ENCODE measurements at regions not wholly inside any gene's neighbourhood (a gene's known extent, or its start where the extent isn't known, plus 50 kb on each side); places are given as distances from the start of the nearest gene placed in this dataset.

DNA sequence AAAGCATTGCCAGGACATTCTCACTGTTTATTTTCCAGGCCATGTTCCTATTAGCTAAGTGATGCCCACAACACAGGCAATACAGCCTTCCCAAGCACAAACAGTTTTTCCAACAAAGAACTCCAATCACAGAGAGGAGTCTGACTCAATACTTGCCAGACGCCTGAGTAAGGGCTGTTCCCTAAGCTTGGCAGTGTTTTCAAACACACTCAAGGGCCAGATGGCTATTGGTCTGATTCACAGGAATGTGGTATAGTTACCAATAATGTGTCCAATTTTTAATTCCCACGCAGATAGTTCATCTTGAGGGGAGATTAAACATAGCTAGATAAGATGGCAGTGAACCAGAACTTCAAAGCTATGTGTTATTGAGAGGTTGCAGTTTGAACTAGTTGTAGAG, 381.0 kb downstream of the SNAPC1 start:
- no peak for DNase-seq (ENCODE audit: low spot score)

DNA sequence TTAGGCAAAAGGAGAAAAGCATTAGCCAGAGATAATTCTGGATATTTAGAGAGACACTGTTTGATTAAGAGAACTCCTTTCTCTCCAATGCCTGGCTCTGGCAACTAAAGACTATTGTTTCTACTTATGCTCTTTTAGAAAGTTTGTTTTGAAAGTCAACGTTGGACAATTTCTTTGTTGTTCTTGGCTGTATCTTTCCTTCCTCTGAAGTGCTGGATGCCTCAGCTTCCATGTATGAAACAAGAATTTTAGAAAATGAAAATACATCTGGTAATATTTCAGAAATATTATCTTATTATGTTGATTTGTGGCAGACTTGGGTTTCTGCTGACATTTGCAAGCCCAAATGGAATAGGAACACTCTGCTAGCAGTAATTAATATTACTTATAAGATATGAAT, 382.6 kb downstream of the SNAPC1 start:
- DNase-seq (ENCODE audit: low spot score), result no peak

DNA sequence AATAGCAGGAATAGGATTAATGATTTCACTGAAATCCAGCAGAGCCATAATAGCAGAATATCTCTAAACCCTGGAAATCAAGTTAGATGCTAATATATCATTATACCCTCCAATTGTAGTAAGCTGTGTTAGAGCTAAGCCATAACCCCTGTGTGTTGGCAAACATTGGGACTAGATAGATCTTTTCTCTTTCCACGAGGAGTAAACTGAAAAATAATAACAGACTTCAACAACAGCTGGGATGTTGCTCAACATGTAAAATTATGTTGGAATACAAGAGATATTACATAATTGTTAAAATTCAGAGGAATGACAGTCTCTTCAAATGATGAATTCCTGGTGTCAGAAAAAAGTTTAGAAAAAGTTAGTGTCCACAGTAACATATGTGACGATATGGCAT, 383.8 kb downstream of the SNAPC1 start:
- no peak for DNase-seq (ENCODE audit: low spot score)

DNA sequence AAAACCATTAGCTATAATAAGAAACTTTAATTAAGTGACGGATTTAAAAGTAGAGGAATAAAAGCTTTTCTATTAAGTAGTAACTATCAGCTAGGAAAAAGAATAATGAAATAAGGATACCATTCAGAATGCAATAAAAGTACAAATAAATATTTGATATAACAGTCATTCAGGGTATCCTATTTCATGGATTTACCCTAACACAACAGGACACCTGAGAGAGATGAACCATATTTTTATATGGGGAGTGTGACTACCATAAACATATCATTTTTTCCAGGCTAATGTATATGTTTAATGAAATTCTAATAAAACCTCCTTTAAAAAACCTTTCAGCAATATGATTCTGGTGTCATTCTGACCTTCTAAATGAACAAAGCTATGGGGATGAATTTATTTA, 393.8 kb downstream of the SNAPC1 start:
- no peak for DNase-seq (ENCODE audit: low spot score)

DNA sequence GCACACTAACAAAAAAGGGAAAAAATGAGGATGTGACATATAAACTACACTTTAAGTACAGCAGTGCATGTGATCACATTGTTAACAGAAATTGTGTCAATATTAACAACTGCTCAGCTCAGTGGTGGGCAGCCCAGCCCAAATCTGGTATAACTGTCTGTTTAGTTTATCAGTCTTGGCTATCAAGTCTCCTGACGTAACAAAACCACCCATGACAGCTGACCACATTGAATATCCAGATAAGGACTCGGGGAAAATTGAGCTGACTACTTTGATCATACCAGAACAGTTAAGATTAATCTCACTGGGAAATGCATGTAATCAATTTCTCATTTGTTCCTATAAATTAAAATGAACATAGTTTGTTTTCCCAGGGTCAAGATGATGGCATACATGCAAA, 396.6 kb downstream of the SNAPC1 start:
- DNase-seq (ENCODE audit: low spot score), result no peak

DNA sequence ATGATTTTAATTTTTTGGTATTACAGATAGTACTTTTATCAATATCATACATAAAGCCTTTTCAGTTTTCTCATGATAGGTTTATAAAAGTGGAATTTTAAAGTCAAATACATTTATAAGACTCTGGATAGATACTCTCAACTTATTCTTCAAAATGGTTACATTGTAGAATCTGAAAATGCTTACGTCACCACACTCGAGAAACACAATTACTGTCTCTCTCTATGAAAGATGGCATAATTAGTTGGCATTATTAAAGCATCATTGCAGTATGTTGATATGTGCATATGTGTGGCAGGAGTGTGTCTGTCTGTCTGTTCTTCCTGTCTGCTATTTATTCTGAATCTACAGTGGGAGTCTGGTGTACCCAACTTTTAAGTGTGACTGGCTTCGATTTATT, 397.1 kb downstream of the SNAPC1 start:
- no peak for DNase-seq (ENCODE audit: low spot score)

DNA sequence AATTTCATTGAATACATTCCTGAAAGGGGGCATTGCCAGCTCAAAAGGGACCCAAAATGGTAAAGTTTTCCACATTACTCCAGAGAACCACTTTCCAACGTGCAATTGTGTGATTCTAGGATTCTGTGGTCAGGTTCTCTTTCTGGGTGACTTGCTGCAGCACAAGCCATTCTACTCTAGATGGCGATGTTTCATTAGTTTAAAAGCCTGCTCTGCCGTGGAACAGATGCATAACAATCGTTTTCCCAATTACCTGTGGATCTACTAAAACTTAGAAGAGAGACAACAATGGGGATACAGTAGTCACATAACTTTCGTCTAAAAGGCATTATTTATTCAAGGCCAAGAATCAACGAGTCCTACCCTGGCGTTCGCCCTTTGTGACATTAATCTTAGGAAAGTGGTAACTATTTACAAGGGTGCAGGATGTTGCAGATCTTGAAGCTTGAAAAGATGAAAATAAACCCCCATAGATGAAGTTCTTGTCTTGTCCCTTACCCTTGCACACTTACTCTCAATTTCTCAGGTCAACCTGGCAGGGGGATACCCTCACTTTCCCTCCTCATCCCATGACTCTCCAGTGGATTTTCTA, 400.9 kb downstream of the SNAPC1 start:
- peak; percentile 15 for DNase-seq (ENCODE audit: low spot score)

DNA sequence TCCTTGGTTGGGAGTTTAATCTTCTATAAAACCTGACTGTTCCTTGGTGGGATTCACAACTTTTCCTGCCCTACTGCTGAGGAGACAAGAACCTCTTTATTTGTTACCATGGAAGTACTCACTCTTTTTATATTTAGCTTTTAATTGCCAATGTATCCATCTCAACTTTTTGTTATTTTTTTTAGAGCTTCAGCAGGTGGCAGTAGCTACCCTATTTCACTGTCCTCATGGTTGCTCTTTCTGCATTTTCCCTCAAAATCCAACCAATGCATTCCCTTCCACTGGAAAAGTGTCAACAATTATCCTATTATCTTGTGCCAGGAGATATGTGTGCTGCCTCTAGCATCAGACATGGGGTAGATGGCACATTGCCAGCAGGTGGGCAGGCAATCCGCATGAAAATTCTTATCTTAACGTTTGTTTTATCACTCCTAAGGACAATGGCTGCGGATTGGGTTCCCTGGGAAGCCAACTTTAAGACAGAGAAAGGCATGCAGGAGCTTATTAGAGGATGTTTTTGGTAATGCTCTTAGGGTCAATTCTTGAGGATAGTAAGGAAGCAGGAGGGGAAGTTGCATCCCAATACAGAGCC, 406.4 kb downstream of the SNAPC1 start:
- no peak for DNase-seq (ENCODE audit: low spot score)

DNA sequence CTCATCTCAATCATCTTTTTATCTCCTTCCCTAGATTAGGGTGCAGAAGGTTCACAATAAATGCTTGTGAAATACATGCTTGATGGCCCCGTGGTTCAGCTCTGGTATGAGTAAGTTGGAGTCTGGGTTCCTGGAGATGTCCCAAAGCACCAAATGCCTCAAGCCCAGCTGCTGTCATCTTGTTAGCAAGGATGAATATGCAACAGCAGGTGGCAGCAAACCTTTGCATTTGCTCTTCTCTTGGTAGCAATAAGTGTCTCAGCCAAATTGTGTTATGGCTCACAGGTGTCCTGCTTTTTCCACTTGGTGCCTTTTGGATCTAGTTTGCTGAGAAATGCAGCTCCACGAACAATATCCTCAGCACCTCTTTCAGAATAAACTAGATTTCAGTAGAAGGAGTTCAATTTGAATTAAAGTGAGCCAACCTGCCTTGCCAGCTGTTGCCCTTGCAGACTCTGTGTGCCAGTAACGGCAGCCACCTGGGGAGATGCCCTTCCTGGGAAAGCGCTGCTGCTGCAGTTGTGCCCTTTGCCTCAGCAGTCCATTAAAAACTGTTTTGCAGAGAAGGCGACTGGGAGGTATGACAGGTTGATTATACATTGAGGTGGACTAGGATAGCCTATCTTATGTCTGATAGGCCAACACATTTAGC, 417.3 kb downstream of the SNAPC1 start:
- peak; percentile 59 for DNase-seq (ENCODE audit: low spot score)

DNA sequence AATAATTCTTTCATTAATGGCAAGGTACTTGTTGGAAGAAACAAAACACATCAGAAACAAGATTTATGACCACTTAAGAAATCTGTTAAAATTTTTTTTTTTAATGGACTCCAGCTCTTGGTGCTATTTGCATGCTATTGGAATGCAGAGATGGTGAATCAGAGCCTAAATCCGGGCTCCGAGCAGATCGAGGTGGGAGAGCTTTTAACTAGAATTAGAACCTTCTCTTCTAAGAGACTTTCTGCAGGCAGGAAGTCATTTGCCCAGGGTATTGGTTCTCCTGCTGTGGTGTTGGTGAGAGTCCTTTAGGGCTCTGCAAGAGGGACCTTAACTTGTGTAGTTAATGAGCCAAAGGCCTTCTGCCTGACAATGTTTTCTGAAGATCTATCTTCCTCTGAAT, 419.4 kb downstream of the SNAPC1 start:
- no peak for DNase-seq (ENCODE audit: low spot score)

DNA sequence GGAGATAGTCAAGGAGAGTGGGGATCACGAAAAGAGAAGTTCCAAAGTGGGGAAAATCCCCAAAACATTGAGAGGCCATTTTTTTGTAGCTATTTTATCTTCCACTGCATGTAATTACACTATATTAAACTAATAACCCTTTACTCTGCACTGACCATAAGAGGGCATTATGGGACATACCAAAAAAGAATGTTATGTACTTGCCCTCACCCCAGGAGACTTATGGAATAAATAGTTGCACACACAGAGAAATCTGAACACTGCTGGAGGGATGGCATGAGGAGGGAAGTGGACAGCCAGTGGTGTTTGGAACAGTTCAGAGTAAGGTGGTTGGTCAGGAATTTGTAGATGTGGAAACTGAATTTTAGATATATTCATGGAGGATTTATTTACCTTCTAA, 422.9 kb downstream of the SNAPC1 start:
- DNase-seq (ENCODE audit: low spot score), result no peak

DNA sequence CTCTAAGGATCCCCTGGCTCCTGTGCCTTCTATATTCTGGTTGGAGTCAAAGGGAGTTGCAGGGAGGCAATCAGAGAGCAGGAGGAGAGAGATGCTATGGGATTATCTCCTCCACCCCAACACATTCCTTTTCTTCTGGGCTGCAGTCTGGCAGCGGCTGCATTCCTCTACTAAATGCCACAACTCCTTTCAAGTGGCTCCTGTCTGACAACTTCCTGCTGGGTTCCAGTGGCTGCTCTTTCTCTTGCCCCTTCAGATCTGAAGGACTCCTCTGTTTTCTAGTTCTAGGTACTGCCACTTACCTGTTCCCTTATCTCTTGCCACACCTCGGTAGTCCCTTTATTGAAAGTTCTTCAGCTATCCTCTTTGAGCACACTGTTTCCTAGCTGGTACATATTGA, 425.0 kb downstream of the SNAPC1 start:
- DNase-seq (ENCODE audit: low spot score), result no peak

DNA sequence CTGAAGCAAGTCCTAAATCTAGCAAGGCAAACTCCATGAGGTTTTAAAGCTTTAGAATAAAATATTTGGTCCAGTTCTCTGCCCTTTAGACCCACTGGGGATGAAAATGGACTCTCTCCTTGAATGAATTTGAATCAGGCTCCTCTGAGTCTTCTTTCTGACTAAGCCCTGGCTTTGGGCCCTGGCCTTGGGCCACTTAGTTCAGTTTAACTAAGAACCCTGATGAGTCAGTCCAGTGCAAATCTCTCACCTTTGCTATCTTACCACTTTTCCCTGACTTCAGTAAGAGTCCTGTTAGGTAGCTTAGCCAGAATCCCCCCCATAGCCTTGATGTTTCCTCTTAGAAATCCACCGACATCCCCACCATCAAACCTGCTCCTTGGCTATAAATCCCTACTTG, 427.5 kb downstream of the SNAPC1 start:
- no peak for DNase-seq (ENCODE audit: low spot score)

DNA sequence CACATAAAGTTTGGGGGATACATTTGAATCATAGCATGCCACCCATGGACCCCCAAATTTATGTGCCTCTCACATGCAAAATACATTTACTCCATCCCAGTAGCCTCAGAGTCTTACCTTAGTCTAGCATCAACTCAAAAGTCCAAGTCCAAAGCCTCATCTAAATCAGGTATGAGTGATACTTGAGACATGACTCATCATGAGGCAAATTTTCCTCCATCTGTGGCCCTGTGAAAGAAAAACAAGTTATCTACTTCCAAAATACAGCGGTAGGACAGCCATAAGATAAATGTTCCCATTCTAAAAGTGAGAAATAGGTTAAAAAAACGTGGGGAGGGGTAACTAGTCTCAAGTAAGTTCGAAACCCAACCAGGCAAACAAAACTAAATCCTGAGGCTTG, 444.2 kb downstream of the SNAPC1 start:
- no peak for DNase-seq (ENCODE audit: low spot score)

DNA sequence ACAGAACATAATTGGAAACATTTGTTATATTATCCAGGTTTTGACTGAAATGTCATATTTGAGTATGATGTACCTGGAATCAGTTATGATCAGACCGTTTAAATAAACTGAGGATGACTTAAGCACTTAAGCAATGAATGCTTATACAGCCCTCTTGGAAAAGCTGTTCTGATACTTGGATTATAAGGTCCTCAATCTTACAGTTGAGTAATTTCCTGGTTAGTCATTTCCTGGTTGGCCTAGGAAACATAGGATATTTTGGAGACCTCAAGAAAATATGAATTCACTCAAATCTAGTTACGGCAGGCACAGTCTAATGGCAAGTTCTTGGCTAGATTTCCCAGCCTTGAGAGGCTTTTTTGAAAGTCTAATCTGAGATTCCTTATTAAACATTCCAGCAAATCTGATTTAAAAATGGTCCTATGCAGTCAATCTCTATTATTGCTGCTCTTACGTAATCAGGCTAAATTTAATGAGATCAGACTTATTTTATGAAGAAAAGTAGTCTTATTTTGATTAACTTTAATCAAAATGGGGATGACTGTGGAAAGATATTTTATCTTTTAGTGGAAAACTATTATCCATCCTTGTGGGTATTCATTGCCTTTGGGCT, 447.2 kb downstream of the SNAPC1 start:
- no peak for DNase-seq (ENCODE audit: low spot score)

DNA sequence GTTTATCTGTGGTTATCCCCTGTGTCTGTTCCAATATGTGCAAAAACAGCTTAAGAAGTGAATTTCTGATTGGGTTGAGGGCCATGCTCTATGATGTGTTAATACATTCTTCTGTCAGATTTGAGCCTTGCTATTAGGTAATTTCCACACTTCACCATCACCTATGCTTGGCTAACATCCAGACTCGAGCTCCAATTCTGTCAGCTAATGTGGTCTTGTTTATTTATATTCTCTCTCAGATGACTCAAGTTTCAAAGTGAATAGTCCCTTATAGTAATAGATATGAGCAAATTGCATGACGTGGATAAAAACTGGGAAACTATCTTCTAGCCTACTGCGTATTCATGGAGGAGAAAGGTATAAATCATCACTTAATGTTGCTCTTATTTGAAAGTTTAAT, 451.3 kb downstream of the SNAPC1 start:
- no peak for DNase-seq (ENCODE audit: low spot score)

DNA sequence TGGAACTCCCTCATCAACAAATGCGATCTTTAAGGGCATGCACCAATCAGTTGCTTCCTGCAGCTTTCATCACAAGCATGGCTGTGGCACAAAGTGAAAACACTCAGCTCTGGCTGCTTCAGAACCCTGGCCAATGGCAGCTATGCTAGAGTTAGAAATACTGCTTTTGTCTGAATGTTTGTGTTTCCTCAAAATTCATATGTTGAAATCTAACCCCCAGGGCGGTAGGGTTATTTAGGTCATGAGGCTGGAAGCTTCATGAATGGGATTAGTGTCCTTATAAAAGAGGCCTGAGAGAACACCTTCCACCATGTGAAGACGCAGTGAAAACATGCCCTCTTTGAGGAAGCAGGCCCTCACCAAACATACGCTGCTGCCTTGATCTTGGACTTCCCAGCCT, 453.9 kb downstream of the SNAPC1 start:
- DNase-seq (ENCODE audit: low spot score), result no peak

DNA sequence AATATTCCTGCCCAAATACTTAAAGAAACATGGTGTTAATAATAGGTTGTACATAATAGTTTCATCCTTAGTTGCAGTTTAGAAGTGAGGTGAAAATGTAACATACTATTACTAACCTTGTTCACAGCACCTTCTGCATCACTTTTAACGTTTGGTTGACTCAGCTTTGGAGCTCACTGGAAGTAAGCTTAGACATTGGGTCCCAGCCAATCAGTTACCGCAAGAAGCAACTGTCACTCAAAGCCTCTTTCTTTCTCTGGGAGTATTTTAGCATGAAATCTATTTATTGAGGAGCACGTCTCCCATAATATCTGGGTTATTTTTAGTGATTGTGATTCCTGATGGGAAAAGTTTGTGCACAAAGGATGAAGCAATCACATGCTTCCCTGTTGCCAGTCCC, 472.6 kb downstream of the SNAPC1 start:
- DNase-seq (ENCODE audit: low spot score), result no peak

DNA sequence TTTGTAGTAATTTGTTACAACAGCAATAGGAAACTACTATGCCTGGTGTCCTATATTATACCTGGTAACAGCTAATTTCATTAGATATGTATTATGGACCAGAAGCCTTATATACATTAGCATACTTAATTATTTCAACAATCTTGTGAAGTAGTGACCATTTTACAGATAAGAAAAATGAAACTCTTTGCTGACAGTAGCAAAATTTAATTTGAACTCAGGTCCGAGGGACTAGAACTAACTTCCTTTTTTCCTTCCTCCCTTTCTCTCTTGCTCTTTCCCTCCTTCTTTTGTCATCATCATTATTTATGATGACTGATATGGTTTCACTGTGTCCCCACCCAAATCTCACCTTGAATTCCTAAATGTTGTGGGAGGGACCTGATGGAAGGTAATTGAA, 482.0 kb downstream of the SNAPC1 start:
- DNase-seq (ENCODE audit: low spot score), result no peak

DNA sequence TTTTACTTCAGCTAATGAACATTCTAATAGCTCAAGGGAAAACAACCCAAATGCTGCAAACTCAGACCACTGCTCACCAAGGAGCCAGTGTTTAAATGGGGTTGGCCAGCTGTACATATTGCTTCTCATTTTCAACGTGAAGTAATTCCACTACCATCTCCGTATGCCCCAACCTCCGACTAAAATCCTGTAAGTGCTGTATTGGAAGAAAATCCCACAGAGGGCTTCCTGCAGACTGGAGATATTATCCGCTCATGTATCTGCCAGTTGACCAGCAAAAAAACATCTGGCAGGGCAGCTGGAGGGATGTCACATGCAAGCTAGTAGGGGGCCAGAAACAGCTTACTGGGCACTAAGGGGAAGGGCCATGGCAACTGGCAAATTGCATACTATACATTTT, 485.0 kb downstream of the SNAPC1 start:
- no peak for DNase-seq (ENCODE audit: low spot score)

DNA sequence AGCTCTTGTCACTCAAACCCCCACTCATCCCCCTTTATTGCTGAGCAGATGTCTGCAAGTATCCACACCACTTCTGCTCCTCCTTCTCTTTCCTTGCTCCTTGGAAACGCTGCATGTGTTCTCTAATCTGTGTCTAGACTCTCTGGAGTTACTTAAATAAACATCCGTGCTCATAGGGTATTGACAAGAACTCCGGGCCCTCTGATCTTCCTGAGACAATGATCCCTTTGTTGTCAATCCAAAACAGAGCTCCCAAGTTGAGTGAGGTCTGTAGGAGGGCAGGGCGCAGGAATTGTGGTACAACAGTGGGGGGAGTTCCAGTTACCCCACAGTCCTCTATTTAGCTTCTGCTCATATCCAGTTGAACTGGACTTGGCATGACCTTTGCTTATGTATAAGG, 489.0 kb downstream of the SNAPC1 start:
- DNase-seq (ENCODE audit: low spot score), result no peak

DNA sequence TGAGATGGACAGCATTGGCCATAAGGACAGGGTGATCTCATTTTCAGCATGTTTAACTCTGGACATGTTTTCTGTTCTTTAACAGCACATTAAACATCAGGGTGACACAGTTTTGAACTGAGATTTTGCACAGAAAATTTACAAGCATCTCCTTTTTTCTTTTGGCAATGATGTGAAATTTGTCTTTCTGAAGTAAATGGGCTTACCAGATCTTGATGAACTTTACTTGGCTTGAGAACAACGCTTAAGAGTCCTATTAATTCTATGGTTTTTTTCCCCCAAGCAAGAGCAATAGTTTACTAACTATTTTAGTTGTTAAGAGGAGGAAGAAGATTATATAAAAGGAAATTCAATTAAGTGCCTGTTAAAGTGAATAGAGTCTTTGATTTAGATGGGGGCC, 491.0 kb downstream of the SNAPC1 start:
- no peak for DNase-seq (ENCODE audit: low spot score)

DNA sequence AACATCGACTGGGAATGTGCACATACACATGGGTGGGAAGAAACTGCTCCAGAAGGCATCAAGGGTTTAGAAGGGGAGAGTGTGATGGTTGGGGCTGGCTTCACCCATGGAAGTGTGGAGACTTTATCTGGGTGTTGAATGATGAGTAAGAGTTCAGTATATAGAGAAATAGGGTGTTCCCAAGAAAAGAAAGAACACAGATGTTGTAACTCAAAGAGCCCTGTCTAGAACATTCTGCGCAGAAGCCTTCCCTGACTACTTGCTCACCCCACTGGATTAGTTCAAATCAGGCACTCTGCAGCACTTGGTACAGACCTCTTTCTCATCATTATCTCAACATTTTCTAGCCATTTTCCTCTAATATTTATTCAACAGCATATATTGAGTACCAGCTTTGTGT, 491.7 kb downstream of the SNAPC1 start:
- no peak for DNase-seq (ENCODE audit: low spot score)

Data from mucosa of gallbladder (tissue), 1 donor.